HG03139 (cell line): ENCODE measurements at regions not wholly inside any gene's neighbourhood (a gene's known extent, or its start where the extent isn't known, plus 50 kb on each side); places are given as distances from the start of the nearest gene placed in this dataset.
"Not testable (repeated sequence)": the region's sequence is repeated elsewhere in the genome, so short reads cannot be mapped to it uniquely, and the experiment has no call there.

ENCODE experiments used
- ATAC-seq: cut with Tn5 transposase; IDR thresholded peaks from one replicate; pipeline ENCODE4 v1.9.1; 2021; ENCODE audit not compliant: unreplicated experiment

DNA sequence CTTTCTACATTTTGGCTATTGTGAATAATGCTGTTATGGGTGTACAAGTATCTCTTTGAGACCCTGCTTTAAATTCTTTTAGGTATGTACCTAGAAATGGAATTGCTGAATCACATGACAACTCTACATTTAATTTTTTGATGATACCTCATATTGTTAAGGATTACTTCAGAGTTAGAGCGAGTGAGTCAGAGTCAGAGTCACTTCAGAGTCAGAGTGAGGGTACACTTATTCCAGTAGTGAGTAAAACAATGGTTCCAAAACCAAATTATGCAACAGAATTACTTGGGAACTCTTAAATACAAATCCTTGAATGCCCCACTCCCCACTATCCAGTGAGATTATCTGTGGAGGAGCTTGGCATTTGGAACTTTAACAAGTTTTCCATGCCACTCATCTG is 50.3 kb upstream of the SNRK start:
- no peak for ATAC-seq

DNA sequence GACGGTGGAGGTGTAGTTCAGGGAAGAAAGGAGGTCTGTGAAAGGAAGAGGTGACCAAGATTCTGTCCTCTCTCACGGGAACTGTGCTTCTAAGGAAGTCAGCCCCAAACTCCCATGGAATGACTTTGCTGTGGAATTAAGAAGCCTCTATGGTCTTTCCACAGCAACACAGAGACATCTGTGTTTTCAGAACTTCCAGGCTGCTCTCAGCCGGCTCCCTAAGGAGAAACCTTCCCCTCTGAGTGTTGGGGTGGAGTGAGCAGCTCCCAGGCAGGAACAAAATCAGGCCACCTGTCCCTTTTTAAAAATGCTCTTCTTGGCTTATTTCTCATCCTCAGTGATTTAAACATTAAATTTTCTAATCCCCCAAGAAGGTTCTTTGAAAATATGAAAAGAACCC is 53.3 kb upstream of the SNRK start:
- ATAC-seq = no peak

GRCh38 chr3:43231276-43232000 is 54.9 kb upstream of the SNRK start:
- ATAC-seq = no peak

- ATAC-seq = not testable (repeated sequence)
Observed at GRCh38 chr3:43229865-43230264, 56.5 kb upstream of the SNRK start.

DNA sequence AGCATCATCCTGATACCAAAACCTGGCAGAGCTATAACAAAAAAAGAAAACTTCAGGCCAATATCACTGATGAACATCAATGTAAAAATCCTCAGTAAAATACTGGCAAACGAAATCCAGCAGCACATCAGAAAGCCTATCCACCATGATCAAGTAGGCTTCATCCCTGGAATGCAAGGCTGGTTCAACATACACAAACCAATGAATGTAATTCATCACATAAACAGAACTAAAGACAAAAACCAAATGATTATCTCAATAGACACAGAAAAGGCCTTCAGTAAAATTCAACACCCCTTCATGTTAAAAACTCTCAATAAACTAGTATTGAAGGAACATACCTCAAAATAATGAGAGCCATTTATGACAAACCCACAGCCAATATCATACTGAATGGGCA is 58.7 kb upstream of the SNRK start:
- ATAC-seq = not testable (repeated sequence)

- ATAC-seq = no peak
Observed at GRCh38 chr3:43224405-43225073, 61.8 kb upstream of the SNRK start.

- ATAC-seq = no peak
Observed at GRCh38 chr3:43223670-43224364, 62.5 kb upstream of the SNRK start.

DNA sequence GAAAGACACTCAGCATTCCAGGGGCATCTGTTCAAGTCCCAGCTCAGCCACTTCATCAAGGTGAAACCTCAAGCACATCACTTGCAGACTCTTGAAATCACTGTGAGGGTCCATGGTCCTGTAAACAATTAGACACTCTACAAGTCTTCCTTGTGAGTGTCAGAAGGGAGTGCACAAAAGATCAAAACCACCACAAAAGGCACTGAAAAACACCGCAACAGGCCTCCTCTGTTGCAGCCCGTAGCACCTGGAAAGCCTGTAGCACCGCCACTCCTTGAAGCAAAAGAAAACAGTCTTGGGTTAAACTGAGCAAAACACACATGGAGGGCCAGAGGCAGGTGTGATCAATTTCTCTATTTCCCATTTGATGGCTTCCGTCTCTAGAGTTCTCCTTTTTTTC is 63.8 kb upstream of the SNRK start:
- no peak for ATAC-seq

DNA sequence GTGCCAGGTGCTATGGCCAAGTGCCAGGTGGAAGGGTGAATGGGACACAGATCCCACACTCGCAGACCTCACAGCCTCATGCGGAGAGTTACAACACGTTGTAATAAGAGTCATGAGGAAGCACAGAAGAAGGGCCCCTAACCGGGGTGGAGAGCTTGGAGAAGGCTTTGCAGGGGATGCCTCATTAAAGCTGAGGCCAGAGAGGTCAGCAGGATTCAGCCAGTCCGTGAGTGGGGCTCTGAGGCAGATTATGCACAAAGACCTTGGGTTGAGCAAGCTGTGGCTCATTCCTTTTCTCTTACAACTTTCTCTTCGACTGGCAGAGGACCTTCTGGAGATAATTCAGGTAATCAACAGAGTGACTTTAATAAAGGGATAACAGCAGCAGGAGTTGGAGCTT is 65.3 kb upstream of the SNRK start:
- ATAC-seq = no peak

GRCh38 chr3:43219616-43220015 is 66.7 kb upstream of the SNRK start:
- no peak for ATAC-seq

- no peak for ATAC-seq
Observed at GRCh38 chr3:43218921-43219320, 67.4 kb upstream of the SNRK start.

DNA sequence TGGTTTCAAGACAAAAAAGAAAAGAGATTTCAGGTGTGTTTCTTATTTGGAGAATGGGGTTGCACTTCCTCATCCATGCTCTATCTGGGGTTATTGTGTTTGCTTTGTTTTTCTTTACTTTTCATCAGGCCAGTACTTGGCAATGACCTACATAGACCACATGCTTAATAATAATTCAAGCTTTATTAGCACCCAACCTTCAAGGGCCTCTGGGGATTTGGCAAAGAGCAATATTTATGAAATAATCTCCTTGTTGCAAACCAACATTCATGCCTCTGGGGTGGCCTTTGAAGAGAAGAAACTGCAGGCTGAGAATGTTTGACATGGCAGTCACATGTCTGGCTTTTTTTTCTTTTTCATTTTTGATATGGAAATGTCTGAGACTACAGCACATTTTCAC is 68.2 kb upstream of the SNRK start:
- ATAC-seq = no peak

DNA sequence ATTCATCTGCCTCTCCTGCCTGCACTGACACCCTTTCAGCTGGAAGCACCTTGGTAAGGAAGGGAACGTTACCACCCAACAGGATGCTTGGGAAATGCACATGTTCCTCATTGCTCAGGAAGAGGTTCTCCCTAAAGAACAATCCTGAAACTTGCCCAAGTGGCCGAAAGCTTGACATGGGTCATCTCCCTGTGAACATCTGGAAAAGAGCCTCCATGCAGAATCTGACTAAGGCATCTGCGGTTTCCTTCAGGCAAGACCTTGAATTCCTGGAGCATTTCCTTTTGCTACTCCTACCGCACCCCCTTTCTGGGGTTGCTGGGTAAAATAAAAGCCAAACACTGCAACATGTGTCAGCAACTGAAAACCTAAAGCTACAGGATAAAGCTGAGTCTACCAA is 68.7 kb upstream of the SNRK start:
- ATAC-seq = no peak

DNA sequence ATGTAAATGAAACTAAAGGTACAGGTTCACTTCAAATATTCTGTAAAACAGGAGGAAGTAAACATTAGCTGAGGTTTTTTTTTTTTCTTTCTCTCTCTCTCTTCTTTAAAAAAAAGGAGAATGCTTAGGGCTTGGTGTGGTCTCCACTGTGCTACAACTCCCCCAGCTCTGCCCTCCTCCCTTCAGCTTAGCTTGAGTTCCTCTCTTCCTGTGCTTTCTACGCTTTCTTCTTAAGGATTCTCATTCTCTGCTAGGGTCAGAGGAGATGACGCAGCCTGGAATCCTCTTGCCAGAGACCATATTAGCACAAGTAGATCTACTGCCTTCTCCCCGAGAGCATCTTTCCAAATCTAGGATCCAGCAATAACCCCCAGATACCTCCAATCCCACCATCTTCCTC is 69.1 kb upstream of the SNRK start:
- ATAC-seq = no peak

DNA sequence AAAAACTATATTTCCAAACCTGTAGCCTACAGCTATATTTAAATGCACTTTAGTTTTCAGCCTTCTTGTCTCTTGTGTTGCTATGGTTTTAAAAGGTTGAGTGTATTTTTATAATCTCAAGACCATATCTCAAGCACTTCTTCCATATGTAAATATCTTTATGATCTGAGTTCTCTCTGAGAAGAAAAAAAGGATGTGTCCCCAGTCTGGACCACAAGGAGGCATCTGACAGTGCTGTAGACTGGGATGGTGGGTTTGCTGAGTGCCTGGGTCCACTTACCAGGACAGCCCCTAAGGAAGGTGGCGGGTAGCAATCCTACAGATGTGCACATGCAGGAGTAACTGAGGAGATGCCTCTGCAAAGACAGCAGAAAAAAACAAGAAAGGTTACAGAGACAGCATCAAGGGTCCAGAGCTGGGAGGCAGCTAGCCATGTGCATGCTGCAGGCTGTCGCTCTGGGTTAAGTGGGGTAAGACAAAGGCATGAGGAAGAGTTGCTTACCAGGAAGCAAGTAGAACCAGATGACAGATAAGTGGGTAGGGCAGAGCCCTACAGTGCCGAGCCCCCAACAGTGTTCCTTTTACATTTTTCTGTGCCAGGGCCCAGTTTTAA is 70.6 kb upstream of the SNRK start:
- ATAC-seq = no peak

DNA sequence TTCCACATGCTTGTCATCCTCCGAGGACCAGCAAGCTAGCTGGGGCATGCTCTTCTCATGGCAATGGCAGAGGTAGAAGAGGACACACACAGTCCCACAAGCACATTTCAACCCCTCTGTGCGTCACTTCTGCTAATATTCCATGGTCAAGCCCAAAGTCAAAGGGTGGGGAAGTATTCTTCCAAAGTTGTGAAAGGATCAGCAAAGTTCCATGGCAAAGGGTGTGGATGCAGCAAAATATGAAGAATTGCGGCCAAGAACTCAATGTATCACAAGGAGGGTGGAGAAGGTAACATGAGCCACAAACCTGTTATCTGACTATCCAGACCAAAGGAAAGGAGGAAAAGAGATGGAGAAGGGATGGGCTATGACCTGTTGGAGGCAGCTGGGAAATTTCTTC is 71.2 kb upstream of the SNRK start:
- ATAC-seq = no peak

DNA sequence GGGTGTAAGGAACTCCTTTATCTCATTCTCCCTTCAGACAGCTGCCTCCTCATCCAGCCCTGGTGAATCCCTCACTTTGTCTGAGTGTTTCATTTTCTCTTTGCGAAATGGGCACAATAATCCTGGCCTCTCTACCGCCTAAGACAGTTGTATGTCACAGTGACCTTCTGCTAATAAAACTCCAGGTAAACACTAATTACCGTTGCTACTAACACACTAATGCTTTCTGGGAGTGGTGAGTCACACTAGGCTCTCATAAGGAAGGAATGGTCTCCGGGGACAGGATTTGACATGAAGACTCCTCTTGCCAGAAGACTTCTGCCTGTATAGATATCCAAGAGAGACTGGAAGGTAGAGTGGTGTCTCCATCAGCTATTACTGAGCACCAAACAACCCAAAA is 71.7 kb upstream of the SNRK start:
- ATAC-seq = no peak

GRCh38 chr3:43213631-43214030 is 72.7 kb upstream of the SNRK start:
- ATAC-seq = peak; percentile 38

- ATAC-seq = peak; percentile 41
Observed at GRCh38 chr3:43212914-43213611, 73.3 kb upstream of the SNRK start.

- ATAC-seq = no peak
Observed at GRCh38 chr3:43211681-43212080, 74.7 kb upstream of the SNRK start.
